Fibroblast of lung (primary cell): ENCODE measurements at regions not wholly inside any gene's neighbourhood (a gene's known extent, or its start where the extent isn't known, plus 50 kb on each side); places are given as distances from the start of the nearest gene placed in this dataset.

ENCODE experiments used
- DNase-seq, 2 donors: peaks; one replicate each; pipeline versions ENCODE4 v3.0.0 to v3.0.0-alpha.2; 2010; ENCODE audit warnings: low read depth in 2 of 2
- H2AFZ ChIP-seq: 2 replicates; pipeline ENCODE4 v1.5.1; 2012; ENCODE audit warnings: low read length, control low read depth, inconsistent platforms
- H3K27ac ChIP-seq: 2 replicates; pipeline ENCODE4 v1.5.1; 2011; ENCODE audit warnings: low read length, control low read depth; ENCODE audit not compliant: insufficient read depth
- H3K27me3 ChIP-seq: 2 replicates; pipeline ENCODE4 v1.5.1; 2011; ENCODE audit warnings: mild to moderate bottlenecking, low read length; ENCODE audit not compliant: control insufficient read depth, insufficient read depth
- H3K36me3 ChIP-seq: 2 replicates; pipeline ENCODE4 v1.5.1; 2011; ENCODE audit warnings: low read length; ENCODE audit not compliant: control insufficient read depth, insufficient read depth
- H3K4me1 ChIP-seq: 2 replicates; pipeline ENCODE4 v1.5.1; 2011; ENCODE audit warnings: low read length; ENCODE audit not compliant: control insufficient read depth, insufficient read depth; ENCODE audit errors: extremely low read depth
- H3K4me2 ChIP-seq: 2 replicates; pipeline ENCODE4 v1.5.1; 2011; ENCODE audit warnings: low read length, control low read depth; ENCODE audit not compliant: insufficient read depth; ENCODE audit errors: extremely low read depth
- H3K4me3 ChIP-seq, 4 experiments: fragments of 200-600 bp in 1 of 4; sonication (generic) in 1 of 4; replicated peaks in 1 of 4; 2 replicates each; pipeline ENCODE4 v1.5.1; 2011 to 2016; ENCODE audit warnings: low read length in 4 of 4, low read depth in 3 of 4, mild to moderate bottlenecking in 3 of 4, control low read depth in 2 of 4, inconsistent platforms in 1 of 4, mixed read lengths in 1 of 4; ENCODE audit not compliant: insufficient read depth in 1 of 4; ENCODE audit errors: control extremely low read depth in 1 of 4
- H3K79me2 ChIP-seq: 2 replicates; pipeline ENCODE4 v1.5.1; 2012; ENCODE audit warnings: mild to moderate bottlenecking, low read length, inconsistent platforms; ENCODE audit not compliant: control insufficient read depth, insufficient read depth
- H3K9ac ChIP-seq: 2 replicates; pipeline ENCODE4 v1.5.1; 2011; ENCODE audit warnings: mild to moderate bottlenecking, low read length, control low read depth; ENCODE audit not compliant: insufficient read depth
- H3K9me3 ChIP-seq: 2 replicates; pipeline ENCODE4 v1.5.1; 2012; ENCODE audit warnings: low read depth, low read length; ENCODE audit not compliant: control insufficient read depth, insufficient read depth
- H4K20me1 ChIP-seq: 2 replicates; pipeline ENCODE4 v1.5.1; 2011; ENCODE audit warnings: low read length; ENCODE audit not compliant: control insufficient read depth, insufficient read depth; ENCODE audit errors: extremely low read depth
- EZH2 ChIP-seq: IDR thresholded peaks from 2 replicates; pipeline ENCODE4 v1.5.1; 2012; ENCODE audit warnings: low read length, control low read depth, mild to moderate bottlenecking; ENCODE audit errors: missing control alignments
- TF ChIP-seq, protein P1 (sequence below), 2 donors: IDR thresholded peaks in 1 of 2; conservative IDR thresholded peaks in 1 of 2; 1 replicate in 1 of 2; 2 replicates in 1 of 2; pipeline ENCODE4 v1.5.1; 2011 to 2012; ENCODE audit warnings: low read length in 2 of 2, control low read depth in 1 of 2, inconsistent platforms in 1 of 2, low read depth in 1 of 2, mild to moderate bottlenecking in 1 of 2

GRCh38 chr22:27023591-27023990, 366.2 kb downstream of the MIAT start:
- Histone ChIP-seq H3K27ac (no peak overlapping the region), H2AFZ (no peak overlapping the region), H3K4me1 (no peaks in the 10 kb centered on the region), H4K20me1 (no peaks in the 10 kb centered on the region), H3K4me3 (no peak overlapping the region), H3K9ac (no peak overlapping the region), H3K27me3 (no peaks in the 10 kb centered on the region), H3K9me3 (no peaks in the 10 kb centered on the region), H3K36me3 (no peaks in the 10 kb centered on the region), H3K4me2 (no peak overlapping the region), H3K79me2 (no peaks in the 10 kb centered on the region)
- DNase-seq, result no peak
- TF ChIP-seq, protein P1, sequence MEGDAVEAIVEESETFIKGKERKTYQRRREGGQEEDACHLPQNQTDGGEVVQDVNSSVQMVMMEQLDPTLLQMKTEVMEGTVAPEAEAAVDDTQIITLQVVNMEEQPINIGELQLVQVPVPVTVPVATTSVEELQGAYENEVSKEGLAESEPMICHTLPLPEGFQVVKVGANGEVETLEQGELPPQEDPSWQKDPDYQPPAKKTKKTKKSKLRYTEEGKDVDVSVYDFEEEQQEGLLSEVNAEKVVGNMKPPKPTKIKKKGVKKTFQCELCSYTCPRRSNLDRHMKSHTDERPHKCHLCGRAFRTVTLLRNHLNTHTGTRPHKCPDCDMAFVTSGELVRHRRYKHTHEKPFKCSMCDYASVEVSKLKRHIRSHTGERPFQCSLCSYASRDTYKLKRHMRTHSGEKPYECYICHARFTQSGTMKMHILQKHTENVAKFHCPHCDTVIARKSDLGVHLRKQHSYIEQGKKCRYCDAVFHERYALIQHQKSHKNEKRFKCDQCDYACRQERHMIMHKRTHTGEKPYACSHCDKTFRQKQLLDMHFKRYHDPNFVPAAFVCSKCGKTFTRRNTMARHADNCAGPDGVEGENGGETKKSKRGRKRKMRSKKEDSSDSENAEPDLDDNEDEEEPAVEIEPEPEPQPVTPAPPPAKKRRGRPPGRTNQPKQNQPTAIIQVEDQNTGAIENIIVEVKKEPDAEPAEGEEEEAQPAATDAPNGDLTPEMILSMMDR (conservative IDR thresholded peaks at IDR 0.05 in 1 of 2, IDR thresholded peaks at IDR 0.05 in 1 of 2; ENCODE audit: low read depth in 1 of 2, low read length in 2 of 2), result no peak
- no peak for TF ChIP-seq EZH2

- Histone ChIP-seq H3K79me2 (no peaks in the 10 kb centered on the region), H3K9me3 (no peaks in the 10 kb centered on the region), H2AFZ (no peak overlapping the region), H3K4me3 (no peak overlapping the region), H4K20me1 (no peaks in the 10 kb centered on the region), H3K27me3 (no peaks in the 10 kb centered on the region), H3K9ac (no peak overlapping the region), H3K4me1 (no peaks in the 10 kb centered on the region), H3K4me2 (no peak overlapping the region), H3K36me3 (no peaks in the 10 kb centered on the region), H3K27ac (no peak overlapping the region)
- no peak for TF ChIP-seq EZH2
- TF ChIP-seq, protein P1 (conservative IDR thresholded peaks at IDR 0.05 in 1 of 2, IDR thresholded peaks at IDR 0.05 in 1 of 2; ENCODE audit: low read depth in 1 of 2, low read length in 2 of 2), result no peak
- DNase-seq, result no peak
These were observed 367.6 kb downstream of the MIAT start for GRCh38 chr22:27024982-27025381.

GRCh38 chr22:27028093-27028492, 370.7 kb downstream of the MIAT start:
- Histone ChIP-seq H3K79me2 (no peaks in the 10 kb centered on the region), H3K27me3 (no peaks in the 10 kb centered on the region), H3K4me2 (no peak overlapping the region), H3K9me3 (no peaks in the 10 kb centered on the region), H2AFZ (no peak overlapping the region), H3K36me3 (no peaks in the 10 kb centered on the region), H3K4me1 (no peaks in the 10 kb centered on the region), H4K20me1 (no peaks in the 10 kb centered on the region), H3K4me3 (no peak overlapping the region), H3K27ac (no peak overlapping the region), H3K9ac (no peak overlapping the region)
- TF ChIP-seq, protein P1 (conservative IDR thresholded peaks at IDR 0.05 in 1 of 2, IDR thresholded peaks at IDR 0.05 in 1 of 2; ENCODE audit: low read depth in 1 of 2, low read length in 2 of 2), result no peak
- TF ChIP-seq EZH2, result no peak
- DNase-seq, result no peak
